GM23338 (cell line): ENCODE measurements at regions not wholly inside any gene's neighbourhood (a gene's known extent, or its start where the extent isn't known, plus 50 kb on each side); places are given as distances from the start of the nearest gene placed in this dataset.

Source experiments
- ATAC-seq: fragments of 200-7000 bp; cut with Tn5 transposase; 3 replicates; pipeline ENCODE4 v1.9.1; 2020
- DNase-seq: peaks from one replicate; pipeline ENCODE4 v3.0.0-alpha.2; 2015; ENCODE audit warnings: low spot score
- H2AFZ ChIP-seq: fragments of 200-600 bp; sonication (generic); 2 replicates; pipeline ENCODE4 v1.8.0; 2016; ENCODE audit warnings: antibody characterized with exemption, mild to moderate bottlenecking, moderate library complexity
- H3F3A ChIP-seq: fragments of 200-600 bp; sonication (generic); replicated peaks from 2 replicates; pipeline ENCODE4 v1.8.0; 2017; ENCODE audit warnings: antibody characterized with exemption, mixed run types, low read depth
- H3K27ac ChIP-seq: fragments of 200-600 bp; sonication (generic); 2 replicates; pipeline ENCODE4 v1.6.1; 2016; ENCODE audit warnings: low read depth
- H3K27me3 ChIP-seq: fragments of 200-600 bp; sonication (generic); 2 replicates; pipeline ENCODE4 v1.8.0; 2016; ENCODE audit warnings: mild to moderate bottlenecking, mixed run types, moderate library complexity; ENCODE audit not compliant: insufficient read depth
- H3K36me3 ChIP-seq: fragments of 200-600 bp; sonication (generic); 2 replicates; pipeline ENCODE4 v1.8.0; 2016; ENCODE audit warnings: mild to moderate bottlenecking; ENCODE audit not compliant: insufficient read depth
- H3K4me1 ChIP-seq: fragments of 200-600 bp; sonication (generic); 2 replicates; pipeline ENCODE4 v1.8.0; 2016; ENCODE audit warnings: mild to moderate bottlenecking, moderate library complexity; ENCODE audit not compliant: insufficient read depth
- H3K4me2 ChIP-seq: fragments of 200-600 bp; sonication (generic); 2 replicates; pipeline ENCODE4 v1.7.1; 2017; ENCODE audit warnings: mixed run types
- H3K4me3 ChIP-seq: fragments of 200-600 bp; sonication (generic); 2 replicates; pipeline ENCODE4 v1.6.1; 2016; ENCODE audit warnings: mixed run types
- H3K79me2 ChIP-seq: fragments of 200-600 bp; sonication (generic); replicated peaks from 2 replicates; pipeline ENCODE4 v1.8.0; 2017; ENCODE audit warnings: mild to moderate bottlenecking; ENCODE audit not compliant: insufficient read depth
- H3K9me2 ChIP-seq: fragments of 200-600 bp; sonication (generic); 2 replicates; pipeline ENCODE4 v1.8.0; 2017; ENCODE audit not compliant: insufficient read depth
- H4K20me1 ChIP-seq: fragments of 200-600 bp; sonication (generic); replicated peaks from 2 replicates; pipeline ENCODE4 v1.8.0; 2017; ENCODE audit warnings: mild to moderate bottlenecking; ENCODE audit not compliant: insufficient read depth
- H3K27ac Mint-ChIP-seq: 2 replicates; pipeline ENCODE4 v1.8.0; 2020; ENCODE audit warnings: inconsistent platforms, mild to moderate bottlenecking, moderate library complexity, mixed read lengths
- H3K27me3 Mint-ChIP-seq: 3 replicates; pipeline ENCODE4 v1.8.0; 2022; ENCODE audit warnings: low read depth, mild to moderate bottlenecking, moderate library complexity, mixed read lengths, inconsistent platforms; ENCODE audit not compliant: insufficient read depth, poor library complexity
- H3K36me3 Mint-ChIP-seq: 3 replicates; pipeline ENCODE4 v1.8.0; 2021; ENCODE audit warnings: low read depth, mild to moderate bottlenecking, inconsistent platforms, moderate library complexity, mixed read lengths
- H3K4me1 Mint-ChIP-seq: 3 replicates; pipeline ENCODE4 v1.8.0; 2020; ENCODE audit warnings: mild to moderate bottlenecking, inconsistent platforms, mixed read lengths
- H3K4me3 Mint-ChIP-seq: 3 replicates; pipeline ENCODE4 v1.8.0; 2021; ENCODE audit warnings: moderate library complexity, mild to moderate bottlenecking, inconsistent platforms, mixed read lengths
- H3K9me3 Mint-ChIP-seq: 3 replicates; pipeline ENCODE4 v1.8.0; 2020; ENCODE audit warnings: moderate library complexity, mild to moderate bottlenecking, inconsistent platforms, mixed read lengths
- CREB1 ChIP-seq: fragments of 250-450 bp; sonication (Bioruptor Pico); IDR thresholded peaks from 2 replicates; pipeline ENCODE4 v1.5.0; 2020; ENCODE audit warnings: low read depth, mild to moderate bottlenecking, moderate library complexity
- CTCF ChIP-seq, 2 experiments: fragments of 200-600 bp in 1 of 2; sonication (generic) in 1 of 2; conservative IDR thresholded peaks; 2 replicates each; pipeline versions ENCODE4 v1.5.1 to v1.6.1; 2016 to 2017; ENCODE audit warnings: antibody characterized with exemption in 2 of 2, low read depth in 2 of 2, mild to moderate bottlenecking in 2 of 2, moderate library complexity in 1 of 2
- ETS1 ChIP-seq: IDR thresholded peaks from 2 replicates; pipeline ENCODE4 v1.6.1; 2016; ENCODE audit warnings: antibody characterized with exemption
- EZH2 ChIP-seq: fragments of 200-600 bp; sonication (generic); IDR thresholded peaks from one replicate; pipeline ENCODE4 v1.8.0; 2017; ENCODE audit warnings: antibody characterized with exemption, mild to moderate bottlenecking, low read depth; ENCODE audit not compliant: unreplicated experiment
- EZH2phosphoT487 ChIP-seq: fragments of 200-600 bp; sonication (generic); IDR thresholded peaks from one replicate; pipeline ENCODE4 v1.8.1; 2018; ENCODE audit warnings: antibody characterized with exemption; ENCODE audit not compliant: unreplicated experiment
- JUNB ChIP-seq: IDR thresholded peaks from one replicate; pipeline ENCODE4 v1.6.1; 2016; ENCODE audit warnings: antibody characterized with exemption; ENCODE audit not compliant: unreplicated experiment
- NANOG ChIP-seq: IDR thresholded peaks from 2 replicates; pipeline ENCODE4 v1.6.1; 2016; ENCODE audit warnings: antibody characterized with exemption, borderline replicate concordance
- POLR2AphosphoS5 ChIP-seq: IDR thresholded peaks from 2 replicates; pipeline ENCODE4 v1.6.1; 2016; ENCODE audit warnings: antibody characterized with exemption, low read depth
- STAT1 ChIP-seq: IDR thresholded peaks from one replicate; pipeline ENCODE4 v1.6.1; 2016; ENCODE audit warnings: antibody characterized with exemption; ENCODE audit not compliant: unreplicated experiment
- ZNF114 ChIP-seq: fragments of 250-450 bp; sonication (Bioruptor Pico); IDR thresholded peaks from 2 replicates; pipeline ENCODE4 v1.5.0; 2020; ENCODE audit warnings: mild to moderate bottlenecking, moderate library complexity
- ZNF331 ChIP-seq: fragments of 250-450 bp; sonication (Bioruptor Pico); IDR thresholded peaks from 2 replicates; pipeline ENCODE4 v1.5.0; 2020; ENCODE audit warnings: low read depth, mild to moderate bottlenecking, moderate library complexity
- TF ChIP-seq, protein P1 (sequence below): fragments of 250-450 bp; sonication (Bioruptor Pico); IDR thresholded peaks from 2 replicates; pipeline ENCODE4 v1.5.0; 2020; ENCODE audit warnings: mild to moderate bottlenecking, moderate library complexity
- TF ChIP-seq, protein P2 (sequence below): IDR thresholded peaks from one replicate; pipeline ENCODE4 v1.6.1; 2018; ENCODE audit warnings: antibody characterized with exemption; ENCODE audit not compliant: unreplicated experiment

- Mint-ChIP-seq H3K27me3 (peaks cover 3% of the 10 kb centered on the region), H3K27ac (no peak overlapping the region), H3K9me3 (peaks cover 99% of the 10 kb centered on the region), H3K36me3 (peaks cover 28% of the 10 kb centered on the region), H3K4me1 (no peaks in the 10 kb centered on the region), H3K4me3 (no peak overlapping the region)
- ATAC-seq, result no peak
- TF ChIP-seq CREB1 (CRISPR knock-in tag) (no peak), JUNB (no peak), CTCF (conservative IDR thresholded peaks at IDR 0.05; ENCODE audit: low read depth in 2 of 2) (no peak), STAT1 (no peak), EZH2 (no peak), POLR2AphosphoS5 (no peak), ZNF114 (CRISPR knock-in tag) (no peak), ETS1 (no peak), ZNF331 (CRISPR knock-in tag) (no peak), NANOG (no peak), EZH2phosphoT487 (no peak)
- TF ChIP-seq, protein P1, sequence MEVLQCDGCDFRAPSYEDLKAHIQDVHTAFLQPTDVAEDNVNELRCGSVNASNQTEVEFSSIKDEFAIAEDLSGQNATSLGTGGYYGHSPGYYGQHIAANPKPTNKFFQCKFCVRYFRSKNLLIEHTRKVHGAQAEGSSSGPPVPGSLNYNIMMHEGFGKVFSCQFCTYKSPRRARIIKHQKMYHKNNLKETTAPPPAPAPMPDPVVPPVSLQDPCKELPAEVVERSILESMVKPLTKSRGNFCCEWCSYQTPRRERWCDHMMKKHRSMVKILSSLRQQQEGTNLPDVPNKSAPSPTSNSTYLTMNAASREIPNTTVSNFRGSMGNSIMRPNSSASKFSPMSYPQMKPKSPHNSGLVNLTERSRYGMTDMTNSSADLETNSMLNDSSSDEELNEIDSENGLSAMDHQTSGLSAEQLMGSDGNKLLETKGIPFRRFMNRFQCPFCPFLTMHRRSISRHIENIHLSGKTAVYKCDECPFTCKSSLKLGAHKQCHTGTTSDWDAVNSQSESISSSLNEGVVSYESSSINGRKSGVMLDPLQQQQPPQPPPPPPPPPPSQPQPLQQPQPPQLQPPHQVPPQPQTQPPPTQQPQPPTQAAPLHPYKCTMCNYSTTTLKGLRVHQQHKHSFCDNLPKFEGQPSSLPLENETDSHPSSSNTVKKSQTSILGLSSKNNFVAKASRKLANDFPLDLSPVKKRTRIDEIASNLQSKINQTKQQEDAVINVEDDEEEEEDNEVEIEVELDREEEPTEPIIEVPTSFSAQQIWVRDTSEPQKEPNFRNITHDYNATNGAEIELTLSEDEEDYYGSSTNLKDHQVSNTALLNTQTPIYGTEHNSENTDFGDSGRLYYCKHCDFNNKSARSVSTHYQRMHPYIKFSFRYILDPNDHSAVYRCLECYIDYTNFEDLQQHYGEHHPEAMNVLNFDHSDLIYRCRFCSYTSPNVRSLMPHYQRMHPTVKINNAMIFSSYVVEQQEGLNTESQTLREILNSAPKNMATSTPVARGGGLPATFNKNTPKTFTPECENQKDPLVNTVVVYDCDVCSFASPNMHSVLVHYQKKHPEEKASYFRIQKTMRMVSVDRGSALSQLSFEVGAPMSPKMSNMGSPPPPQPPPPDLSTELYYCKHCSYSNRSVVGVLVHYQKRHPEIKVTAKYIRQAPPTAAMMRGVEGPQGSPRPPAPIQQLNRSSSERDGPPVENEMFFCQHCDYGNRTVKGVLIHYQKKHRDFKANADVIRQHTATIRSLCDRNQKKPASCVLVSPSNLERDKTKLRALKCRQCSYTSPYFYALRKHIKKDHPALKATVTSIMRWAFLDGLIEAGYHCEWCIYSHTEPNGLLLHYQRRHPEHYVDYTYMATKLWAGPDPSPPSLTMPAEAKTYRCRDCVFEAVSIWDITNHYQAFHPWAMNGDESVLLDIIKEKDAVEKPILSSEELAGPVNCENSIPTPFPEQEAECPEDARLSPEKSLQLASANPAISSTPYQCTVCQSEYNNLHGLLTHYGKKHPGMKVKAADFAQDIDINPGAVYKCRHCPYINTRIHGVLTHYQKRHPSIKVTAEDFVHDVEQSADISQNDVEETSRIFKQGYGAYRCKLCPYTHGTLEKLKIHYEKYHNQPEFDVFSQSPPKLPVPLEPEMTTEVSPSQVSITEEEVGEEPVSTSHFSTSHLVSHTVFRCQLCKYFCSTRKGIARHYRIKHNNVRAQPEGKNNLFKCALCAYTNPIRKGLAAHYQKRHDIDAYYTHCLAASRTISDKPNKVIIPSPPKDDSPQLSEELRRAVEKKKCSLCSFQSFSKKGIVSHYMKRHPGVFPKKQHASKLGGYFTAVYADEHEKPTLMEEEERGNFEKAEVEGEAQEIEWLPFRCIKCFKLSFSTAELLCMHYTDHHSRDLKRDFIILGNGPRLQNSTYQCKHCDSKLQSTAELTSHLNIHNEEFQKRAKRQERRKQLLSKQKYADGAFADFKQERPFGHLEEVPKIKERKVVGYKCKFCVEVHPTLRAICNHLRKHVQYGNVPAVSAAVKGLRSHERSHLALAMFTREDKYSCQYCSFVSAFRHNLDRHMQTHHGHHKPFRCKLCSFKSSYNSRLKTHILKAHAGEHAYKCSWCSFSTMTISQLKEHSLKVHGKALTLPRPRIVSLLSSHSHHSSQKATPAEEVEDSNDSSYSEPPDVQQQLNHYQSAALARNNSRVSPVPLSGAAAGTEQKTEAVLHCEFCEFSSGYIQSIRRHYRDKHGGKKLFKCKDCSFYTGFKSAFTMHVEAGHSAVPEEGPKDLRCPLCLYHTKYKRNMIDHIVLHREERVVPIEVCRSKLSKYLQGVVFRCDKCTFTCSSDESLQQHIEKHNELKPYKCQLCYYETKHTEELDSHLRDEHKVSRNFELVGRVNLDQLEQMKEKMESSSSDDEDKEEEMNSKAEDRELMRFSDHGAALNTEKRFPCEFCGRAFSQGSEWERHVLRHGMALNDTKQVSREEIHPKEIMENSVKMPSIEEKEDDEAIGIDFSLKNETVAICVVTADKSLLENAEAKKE (CRISPR knock-in tag), result no peak
- TF ChIP-seq, protein P2, sequence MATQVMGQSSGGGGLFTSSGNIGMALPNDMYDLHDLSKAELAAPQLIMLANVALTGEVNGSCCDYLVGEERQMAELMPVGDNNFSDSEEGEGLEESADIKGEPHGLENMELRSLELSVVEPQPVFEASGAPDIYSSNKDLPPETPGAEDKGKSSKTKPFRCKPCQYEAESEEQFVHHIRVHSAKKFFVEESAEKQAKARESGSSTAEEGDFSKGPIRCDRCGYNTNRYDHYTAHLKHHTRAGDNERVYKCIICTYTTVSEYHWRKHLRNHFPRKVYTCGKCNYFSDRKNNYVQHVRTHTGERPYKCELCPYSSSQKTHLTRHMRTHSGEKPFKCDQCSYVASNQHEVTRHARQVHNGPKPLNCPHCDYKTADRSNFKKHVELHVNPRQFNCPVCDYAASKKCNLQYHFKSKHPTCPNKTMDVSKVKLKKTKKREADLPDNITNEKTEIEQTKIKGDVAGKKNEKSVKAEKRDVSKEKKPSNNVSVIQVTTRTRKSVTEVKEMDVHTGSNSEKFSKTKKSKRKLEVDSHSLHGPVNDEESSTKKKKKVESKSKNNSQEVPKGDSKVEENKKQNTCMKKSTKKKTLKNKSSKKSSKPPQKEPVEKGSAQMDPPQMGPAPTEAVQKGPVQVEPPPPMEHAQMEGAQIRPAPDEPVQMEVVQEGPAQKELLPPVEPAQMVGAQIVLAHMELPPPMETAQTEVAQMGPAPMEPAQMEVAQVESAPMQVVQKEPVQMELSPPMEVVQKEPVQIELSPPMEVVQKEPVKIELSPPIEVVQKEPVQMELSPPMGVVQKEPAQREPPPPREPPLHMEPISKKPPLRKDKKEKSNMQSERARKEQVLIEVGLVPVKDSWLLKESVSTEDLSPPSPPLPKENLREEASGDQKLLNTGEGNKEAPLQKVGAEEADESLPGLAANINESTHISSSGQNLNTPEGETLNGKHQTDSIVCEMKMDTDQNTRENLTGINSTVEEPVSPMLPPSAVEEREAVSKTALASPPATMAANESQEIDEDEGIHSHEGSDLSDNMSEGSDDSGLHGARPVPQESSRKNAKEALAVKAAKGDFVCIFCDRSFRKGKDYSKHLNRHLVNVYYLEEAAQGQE, result no peak
- H3K4me3 ChIP-seq, result no peak overlapping the region
- H3K9me2 ChIP-seq, result no peaks in the 10 kb centered on the region
- no peak overlapping the region for H3K4me2 ChIP-seq
- no peaks in the 10 kb centered on the region for H3K4me1 ChIP-seq
- no peaks in the 10 kb centered on the region for H3K27me3 ChIP-seq
- no peak for DNase-seq
- H3K36me3 ChIP-seq, result no peaks in the 10 kb centered on the region; the same call in 1 of the 2 replicates
- H3K79me2 ChIP-seq, result no peaks in the 10 kb centered on the region
- no peaks in the 10 kb centered on the region for H4K20me1 ChIP-seq
- H2AFZ ChIP-seq, result no peak overlapping the region
- H3K27ac ChIP-seq, result no peak overlapping the region
- H3F3A ChIP-seq, result no peaks in the 10 kb centered on the region
Measured at GRCh38 chr19:22526661-22527272, 104.6 kb upstream of the ZNF98 start.
